AG09309 (cell line): ENCODE measurements at regions not wholly inside any gene's neighbourhood (a gene's known extent, or its start where the extent isn't known, plus 50 kb on each side); places are given as distances from the start of the nearest gene placed in this dataset.
"Not testable (repeated sequence)": the region's sequence is repeated elsewhere in the genome, so short reads cannot be mapped to it uniquely, and the experiment has no call there.

Experiments used
- DNase-seq: peaks from one replicate; pipeline ENCODE4 v3.0.0-alpha.2; 2010; ENCODE audit warnings: low read depth
- H3K4me3 ChIP-seq: 2 replicates; pipeline ENCODE4 v1.5.1; 2011; ENCODE audit warnings: mild to moderate bottlenecking, low read depth, low read length, moderate library complexity; ENCODE audit not compliant: control insufficient read depth
- TF ChIP-seq, protein P1 (sequence below): IDR thresholded peaks from 2 replicates; pipeline ENCODE4 v1.5.1; 2011; ENCODE audit warnings: mild to moderate bottlenecking, low read depth, low read length, inconsistent platforms; ENCODE audit not compliant: insufficient read depth, control insufficient read depth; ENCODE audit errors: missing control alignments

DNA sequence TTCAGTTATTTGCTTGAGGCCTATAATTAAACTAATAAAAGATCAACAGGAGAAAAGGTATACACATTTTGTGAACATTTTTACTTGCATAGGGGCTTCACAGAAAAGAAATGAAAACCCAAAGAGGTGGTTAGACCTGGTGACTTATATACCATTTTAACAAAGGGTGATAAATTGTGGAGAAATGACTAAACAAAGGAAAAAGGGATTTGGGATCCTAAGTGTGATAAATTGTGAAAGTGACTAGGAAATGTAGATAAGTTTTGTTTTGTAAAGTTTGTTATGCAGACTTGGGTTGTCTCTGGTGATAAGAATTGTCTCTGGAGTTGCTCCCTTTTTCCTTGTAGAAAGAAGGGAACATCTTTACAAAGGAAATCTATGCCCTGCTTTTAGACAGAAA is 86.1 kb upstream of the ZNF608 start:
- no peak for DNase-seq
- H3K4me3 ChIP-seq = no peak overlapping the region
- TF ChIP-seq, protein P1, sequence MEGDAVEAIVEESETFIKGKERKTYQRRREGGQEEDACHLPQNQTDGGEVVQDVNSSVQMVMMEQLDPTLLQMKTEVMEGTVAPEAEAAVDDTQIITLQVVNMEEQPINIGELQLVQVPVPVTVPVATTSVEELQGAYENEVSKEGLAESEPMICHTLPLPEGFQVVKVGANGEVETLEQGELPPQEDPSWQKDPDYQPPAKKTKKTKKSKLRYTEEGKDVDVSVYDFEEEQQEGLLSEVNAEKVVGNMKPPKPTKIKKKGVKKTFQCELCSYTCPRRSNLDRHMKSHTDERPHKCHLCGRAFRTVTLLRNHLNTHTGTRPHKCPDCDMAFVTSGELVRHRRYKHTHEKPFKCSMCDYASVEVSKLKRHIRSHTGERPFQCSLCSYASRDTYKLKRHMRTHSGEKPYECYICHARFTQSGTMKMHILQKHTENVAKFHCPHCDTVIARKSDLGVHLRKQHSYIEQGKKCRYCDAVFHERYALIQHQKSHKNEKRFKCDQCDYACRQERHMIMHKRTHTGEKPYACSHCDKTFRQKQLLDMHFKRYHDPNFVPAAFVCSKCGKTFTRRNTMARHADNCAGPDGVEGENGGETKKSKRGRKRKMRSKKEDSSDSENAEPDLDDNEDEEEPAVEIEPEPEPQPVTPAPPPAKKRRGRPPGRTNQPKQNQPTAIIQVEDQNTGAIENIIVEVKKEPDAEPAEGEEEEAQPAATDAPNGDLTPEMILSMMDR = no peak

- not testable (repeated sequence) for DNase-seq, H3K4me3 ChIP-seq
Observed at GRCh38 chr5:124836314-124836713, 89.9 kb upstream of the ZNF608 start.

GRCh38 chr5:124839371-124839998 is 93.0 kb upstream of the ZNF608 start:
- H3K4me3 ChIP-seq = no peak overlapping the region
- DNase-seq = no peak
- TF ChIP-seq, protein P1 = no peak

GRCh38 chr5:124841829-124842712 is 95.6 kb upstream of the ZNF608 start:
- TF ChIP-seq, protein P1 = no peak
- DNase-seq = no peak
- H3K4me3 ChIP-seq = no peak overlapping the region

GRCh38 chr5:124842725-124843595 is 96.5 kb upstream of the ZNF608 start:
- H3K4me3 ChIP-seq = no peak overlapping the region
- DNase-seq = no peak
- TF ChIP-seq, protein P1 = no peak

GRCh38 chr5:124843596-124843899 is 97.1 kb upstream of the ZNF608 start:
- no peak for DNase-seq
- H3K4me3 ChIP-seq = no peak overlapping the region
- TF ChIP-seq, protein P1 = no peak
